ENCODE measurements at regions not wholly inside any gene's neighbourhood (a gene's known extent, or its start where the extent isn't known, plus 50 kb on each side); places are given as distances from the start of the nearest gene placed in this dataset.

- no peaks in the 10 kb centered on the region for H3K27me3 ChIP-seq
- no peaks in the 10 kb centered on the region for H3K79me2 ChIP-seq
- TF ChIP-seq EZH2phosphoT487 (IDR thresholded peaks at IDR 0.05; ENCODE audit: low read depth, severe bottlenecking, unreplicated experiment), result no peak
- no peak for TF ChIP-seq EZH2 (IDR thresholded peaks at IDR 0.05; ENCODE audit: borderline replicate concordance)
- no peak for TF ChIP-seq CTCF (IDR thresholded peaks at IDR 0.05; ENCODE audit: poor library complexity)
- no peak overlapping the region for H3K27ac ChIP-seq
- H3K9me3 ChIP-seq (ENCODE audit: low read depth), result peaks cover 7% of the 10 kb centered on the region
- DNase-seq (ENCODE audit: low spot score), result no peak
- WGBS (ENCODE audit: low lambda C conversion rate, missing lambda C conversion rate), result 91% methylated on average over 4 of the region's 4 CpGs
- H3K4me3 ChIP-seq, result no peak overlapping the region
- H3K36me3 ChIP-seq (replicated peaks; ENCODE audit: insufficient read depth, low read depth), result no peaks in the 10 kb centered on the region
- no peaks in the 10 kb centered on the region for H3K9me2 ChIP-seq (replicated peaks; ENCODE audit: insufficient read depth)
- no peak overlapping the region for H3K4me2 ChIP-seq
- H3K4me1 ChIP-seq (ENCODE audit: insufficient read depth), result no peaks in the 10 kb centered on the region
- no peaks in the 10 kb centered on the region for H4K20me1 ChIP-seq (ENCODE audit: insufficient read depth, poor library complexity, severe bottlenecking)
- H2AFZ ChIP-seq, result no peak overlapping the region
Observed at GRCh38 chr5:110038297-110038997, 348.7 kb downstream of the MAN2A1 start.

- Histone ChIP-seq H3K4me1 (ENCODE audit: insufficient read depth) (no peaks in the 10 kb centered on the region), H4K20me1 (ENCODE audit: insufficient read depth, poor library complexity, severe bottlenecking) (no peaks in the 10 kb centered on the region), H3K4me2 (no peak overlapping the region), H3K79me2 (no peaks in the 10 kb centered on the region), H3K27me3 (no peaks in the 10 kb centered on the region), H3K4me3 (no peak overlapping the region), H3K9me2 (replicated peaks; ENCODE audit: insufficient read depth) (no peaks in the 10 kb centered on the region), H2AFZ (no peak overlapping the region), H3K27ac (no peak overlapping the region), H3K36me3 (replicated peaks; ENCODE audit: insufficient read depth, low read depth) (no peaks in the 10 kb centered on the region), H3K9me3 (ENCODE audit: low read depth) (peaks cover 7% of the 10 kb centered on the region)
- DNase-seq (ENCODE audit: low spot score), result no peak
- TF ChIP-seq CTCF (IDR thresholded peaks at IDR 0.05; ENCODE audit: poor library complexity), result no peak
- TF ChIP-seq EZH2 (IDR thresholded peaks at IDR 0.05; ENCODE audit: borderline replicate concordance), result no peak
- no peak for TF ChIP-seq EZH2phosphoT487 (IDR thresholded peaks at IDR 0.05; ENCODE audit: low read depth, severe bottlenecking, unreplicated experiment)
- whole genome bisulfite sequencing (ENCODE audit: low lambda C conversion rate, missing lambda C conversion rate), result 92% methylated on average over 2 of the region's 2 CpGs
Observed at GRCh38 chr5:110040178-110040577, 350.5 kb downstream of the MAN2A1 start.

GRCh38 chr5:110043025-110043424 is 353.3 kb downstream of the MAN2A1 start:
- TF ChIP-seq EZH2phosphoT487 (IDR thresholded peaks at IDR 0.05; ENCODE audit: low read depth, severe bottlenecking, unreplicated experiment) (no peak), CTCF (IDR thresholded peaks at IDR 0.05; ENCODE audit: poor library complexity) (no peak), EZH2 (IDR thresholded peaks at IDR 0.05; ENCODE audit: borderline replicate concordance) (no peak)
- peaks cover 7% of the 10 kb centered on the region for H3K9me3 ChIP-seq (ENCODE audit: low read depth)
- H3K4me1 ChIP-seq (ENCODE audit: insufficient read depth), result no peaks in the 10 kb centered on the region
- H2AFZ ChIP-seq, result no peak overlapping the region
- no peaks in the 10 kb centered on the region for H3K36me3 ChIP-seq (replicated peaks; ENCODE audit: insufficient read depth, low read depth)
- no peak overlapping the region for H3K4me3 ChIP-seq
- no peaks in the 10 kb centered on the region for H3K9me2 ChIP-seq (replicated peaks; ENCODE audit: insufficient read depth)
- 86% methylated on average over 2 of the region's 2 CpGs for WGBS (ENCODE audit: low lambda C conversion rate, missing lambda C conversion rate)
- H4K20me1 ChIP-seq (ENCODE audit: insufficient read depth, poor library complexity, severe bottlenecking), result no peaks in the 10 kb centered on the region
- no peak overlapping the region for H3K4me2 ChIP-seq
- DNase-seq (ENCODE audit: low spot score), result no peak
- no peaks in the 10 kb centered on the region for H3K79me2 ChIP-seq
- H3K27ac ChIP-seq, result no peak overlapping the region
- no peaks in the 10 kb centered on the region for H3K27me3 ChIP-seq

All from hepatocyte (in vitro differentiated cells).